ENCODE measurements at regions not wholly inside any gene's neighbourhood (a gene's known extent, or its start where the extent isn't known, plus 50 kb on each side); places are given as distances from the start of the nearest gene placed in this dataset.

- FAIRE-seq, result no peak
- H3K14ac ChIP-seq (ENCODE audit: insufficient read length), result no peak overlapping the region
Observed at GRCh38 chr15:56812961-56813360, 79.7 kb upstream of the ZNF280D start.

More at GRCh38 chr15:56812961-56813360, 79.7 kb upstream of the ZNF280D start:
- Histone ChIP-seq H3K9me3 (ENCODE audit: insufficient read depth in 2 of 2, low read depth in 1 of 2, low read length in 1 of 2) (peaks cover 0 to 1% of the 10 kb centered on the region in 2 experiments; a peak in 1 of 4 replicates), H2BK15ac (ENCODE audit: low read length) (no peak overlapping the region), H3K79me1 (ENCODE audit: low read depth, low read length) (no peaks in the 10 kb centered on the region), H3K23ac (ENCODE audit: insufficient read length) (no peak overlapping the region), H4K91ac (replicated peaks; ENCODE audit: insufficient read length, low read length) (no peak overlapping the region), H3K56ac (replicated peaks; ENCODE audit: insufficient read length, low read depth, low read length) (no peak overlapping the region), H3K27me3 (replicated peaks in 1 of 4; ENCODE audit: control insufficient read depth in 3 of 4, extremely low read depth in 1 of 4, insufficient read depth in 3 of 4, low read length in 3 of 4) (no peaks in the 10 kb centered on the region), H4K8ac (ENCODE audit: extremely low read depth, insufficient read depth, low read length) (no peak overlapping the region), H3K23me2 (ENCODE audit: low read depth, low read length) (no peaks in the 10 kb centered on the region), H3K4ac (replicated peaks; ENCODE audit: insufficient read length, low read depth, low read length) (no peak overlapping the region), H3K18ac (ENCODE audit: extremely low read depth, low read length) (no peak overlapping the region), H3K4me3 (ENCODE audit: extremely low read depth in 1 of 4, insufficient read depth in 2 of 4, low read depth in 3 of 4, low read length in 4 of 4) (no peak overlapping the region), H2BK120ac (replicated peaks; ENCODE audit: low read depth, low read length) (no peak overlapping the region), H3K27ac (ENCODE audit: low read depth, low read length) (no peak overlapping the region), H2BK20ac (ENCODE audit: low read length) (no peak overlapping the region), H4K20me1 (replicated peaks in 1 of 2; ENCODE audit: control insufficient read depth in 1 of 2, insufficient read depth in 2 of 2, low read length in 2 of 2) (no peaks in the 10 kb centered on the region), H2AK5ac (ENCODE audit: low read depth, low read length) (no peak overlapping the region), H3K4me1 (replicated peaks in 1 of 4; ENCODE audit: control insufficient read depth in 3 of 4, insufficient read depth in 4 of 4, low read length in 3 of 4) (no peaks in the 10 kb centered on the region), H4K5ac (ENCODE audit: insufficient read length, low read depth, low read length) (no peak overlapping the region), H3K79me2 (ENCODE audit: control insufficient read depth in 1 of 2, insufficient read depth in 2 of 2, low read length in 2 of 2) (no peaks in the 10 kb centered on the region), H2BK12ac (ENCODE audit: low read depth, low read length) (no peak overlapping the region), H3K9ac (replicated peaks in 1 of 4; ENCODE audit: extremely low read depth in 1 of 4, low read depth in 3 of 4, low read length in 3 of 4) (no peak overlapping the region), H3K36me3 (ENCODE audit: control insufficient read depth in 2 of 4, insufficient read depth in 4 of 4, low read length in 3 of 4) (no peaks in the 10 kb centered on the region), H2BK5ac (ENCODE audit: low read depth, low read length) (no peak overlapping the region), H2AFZ (ENCODE audit: low read length) (no peak overlapping the region), H3K4me2 (ENCODE audit: insufficient read depth in 1 of 2, low read depth in 2 of 2, low read length in 2 of 2) (no peak overlapping the region)
- no peak for DNase-seq (ENCODE audit: low read depth in 1 of 2, low spot score in 2 of 2)
- CTCF ChIA-PET (ENCODE audit: partially characterized antibody), result interaction anchor here (1.1 to 2.9 kb wide), 9 partner anchors 8 to 322 kb away, joined by 3 to 10 read pairs (median 5); no protein-coding TSS in a partner anchor
- TF ChIP-seq RFX5 (IDR thresholded peaks at IDR 0.05; ENCODE audit: borderline replicate concordance, low read depth, low read length), result no peak
- POLR2A ChIA-PET (ENCODE audit: partially characterized antibody), result no interaction called here
